ENCODE measurements at regions not wholly inside any gene's neighbourhood (a gene's known extent, or its start where the extent isn't known, plus 50 kb on each side); places are given as distances from the start of the nearest gene placed in this dataset.

DNA sequence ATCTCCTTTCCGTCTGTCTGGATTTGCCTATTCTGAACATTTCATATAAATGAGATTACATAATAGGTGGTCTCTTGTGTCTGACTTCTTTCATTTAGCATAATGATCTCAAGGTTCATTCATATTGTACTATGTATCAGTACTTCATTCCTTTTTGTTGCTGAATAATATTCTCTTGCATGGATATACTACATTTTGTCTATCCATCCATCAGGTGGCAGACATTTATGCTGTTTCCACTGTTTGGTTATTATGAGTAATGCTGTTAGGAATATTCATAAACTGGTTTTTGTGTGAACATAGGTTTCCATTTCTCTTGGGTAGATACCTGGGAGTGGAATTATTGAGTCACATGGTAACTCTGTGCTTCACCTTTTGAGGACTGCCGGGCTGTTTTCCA, 148.2 kb upstream of the PMEPA1 start (continued):
- TF ChIP-seq, protein P1, sequence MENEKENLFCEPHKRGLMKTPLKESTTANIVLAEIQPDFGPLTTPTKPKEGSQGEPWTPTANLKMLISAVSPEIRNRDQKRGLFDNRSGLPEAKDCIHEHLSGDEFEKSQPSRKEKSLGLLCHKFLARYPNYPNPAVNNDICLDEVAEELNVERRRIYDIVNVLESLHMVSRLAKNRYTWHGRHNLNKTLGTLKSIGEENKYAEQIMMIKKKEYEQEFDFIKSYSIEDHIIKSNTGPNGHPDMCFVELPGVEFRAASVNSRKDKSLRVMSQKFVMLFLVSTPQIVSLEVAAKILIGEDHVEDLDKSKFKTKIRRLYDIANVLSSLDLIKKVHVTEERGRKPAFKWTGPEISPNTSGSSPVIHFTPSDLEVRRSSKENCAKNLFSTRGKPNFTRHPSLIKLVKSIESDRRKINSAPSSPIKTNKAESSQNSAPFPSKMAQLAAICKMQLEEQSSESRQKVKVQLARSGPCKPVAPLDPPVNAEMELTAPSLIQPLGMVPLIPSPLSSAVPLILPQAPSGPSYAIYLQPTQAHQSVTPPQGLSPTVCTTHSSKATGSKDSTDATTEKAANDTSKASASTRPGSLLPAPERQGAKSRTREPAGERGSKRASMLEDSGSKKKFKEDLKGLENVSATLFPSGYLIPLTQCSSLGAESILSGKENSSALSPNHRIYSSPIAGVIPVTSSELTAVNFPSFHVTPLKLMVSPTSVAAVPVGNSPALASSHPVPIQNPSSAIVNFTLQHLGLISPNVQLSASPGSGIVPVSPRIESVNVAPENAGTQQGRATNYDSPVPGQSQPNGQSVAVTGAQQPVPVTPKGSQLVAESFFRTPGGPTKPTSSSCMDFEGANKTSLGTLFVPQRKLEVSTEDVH (IDR thresholded peaks at IDR 0.05; ENCODE audit: low read depth, partially characterized antibody), result no peak

DNA sequence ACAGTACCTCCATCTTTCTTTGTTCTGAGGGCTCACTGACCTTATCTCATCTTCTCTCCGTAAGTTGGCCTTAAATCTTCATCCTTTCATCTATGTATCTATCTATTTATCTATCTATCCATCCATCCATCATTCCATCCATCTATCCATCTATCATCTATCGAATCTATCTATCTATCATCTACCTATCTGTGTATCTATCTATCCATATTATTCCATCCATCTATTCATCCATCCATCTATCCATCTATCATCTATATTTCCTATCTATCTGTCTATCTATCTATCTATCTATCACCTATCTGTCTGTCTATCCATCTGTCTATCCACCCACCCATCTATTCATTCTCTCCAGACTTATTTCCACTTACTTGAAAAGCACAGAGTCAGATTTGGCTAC, 147.3 kb upstream of the PMEPA1 start:
- FAIRE-seq (no peak), DNase-seq (ENCODE audit: low read depth, low spot score) (no peak), ATAC-seq (no peak)
- POLR2A ChIA-PET, result no interaction called here
- RAD21 ChIA-PET (ENCODE audit: unreplicated experiment), result interaction anchor here (0.9 kb wide), 1 partner anchor 176 kb away, joined by 3 read pairs; no protein-coding TSS in a partner anchor
- H3K27me3 ChIP-seq (replicated peaks in 1 of 2; ENCODE audit: control insufficient read depth in 2 of 2, insufficient read depth in 2 of 2, low read length in 1 of 2), result no peaks in the 10 kb centered on the region; a peak in 2 of 4 replicates
- H3K9me3 ChIP-seq (replicated peaks; ENCODE audit: control insufficient read depth, insufficient read depth, low read length), result no peaks in the 10 kb centered on the region
- in situ Hi-C loops (cut with MboI) (no loop called here), intact Hi-C loops (cut with micrococcal nuclease; ENCODE audit: unreplicated experiment) (no loop called here)
- no TSS peak for BruUV-seq (replicated peaks)
- no peaks in the 10 kb centered on the region for H3K4me1 ChIP-seq (ENCODE audit: control insufficient read depth, insufficient read depth, low read length)
- H3K27ac ChIP-seq (ENCODE audit: control insufficient read depth, insufficient read depth), result no peak overlapping the region
- SMC1A ChIA-PET (ENCODE audit: uncharacterized antibody, unreplicated experiment), result no interaction called here
- no peak overlapping the region for H3K4me2 ChIP-seq (ENCODE audit: control insufficient read depth, insufficient read depth)
- 18% methylated on average over 2 of the region's 2 CpGs for WGBS (ENCODE audit: insufficient coverage, insufficient replicate concordance, low lambda C conversion rate, missing lambda C conversion rate)
- no peaks in the 10 kb centered on the region for H3K36me3 ChIP-seq (ENCODE audit: control insufficient read depth in 2 of 2, insufficient read depth in 2 of 2, low read length in 1 of 2)
- no peak overlapping the region for H3K9ac ChIP-seq (ENCODE audit: control insufficient read depth, insufficient read depth, low read length)
- no peaks in the 10 kb centered on the region for H4K20me1 ChIP-seq (ENCODE audit: control insufficient read depth, insufficient read depth)
- CTCF ChIA-PET, result interaction anchor here (0.9 kb wide), 1 partner anchor 203 kb away, joined by 3 read pairs; no protein-coding TSS in a partner anchor
- no peak overlapping the region for H2AFZ ChIP-seq (ENCODE audit: control insufficient read depth, low read depth, low read length)
- H3K79me2 ChIP-seq (ENCODE audit: control insufficient read depth, insufficient read depth, low read length), result no peaks in the 10 kb centered on the region
- no peak overlapping the region for H3K4me3 ChIP-seq
- no peak for TF ChIP-seq SRF (IDR thresholded peaks at IDR 0.05; ENCODE audit: low read depth in 2 of 2, low read length in 2 of 2)
- TF ChIP-seq ZZZ3 (IDR thresholded peaks at IDR 0.05; ENCODE audit: control insufficient read depth, insufficient read length, low read depth), result no peak
- no peak for TF ChIP-seq CHD4 (IDR thresholded peaks at IDR 0.05)
- TF ChIP-seq MEF2B (IDR thresholded peaks at IDR 0.05; ENCODE audit: partially characterized antibody, poor library complexity, severe bottlenecking), result no peak
- no peak for TF ChIP-seq ZNF384 (IDR thresholded peaks at IDR 0.05; ENCODE audit: borderline replicate concordance, low read depth, low read length)
- TF ChIP-seq, protein P2, sequence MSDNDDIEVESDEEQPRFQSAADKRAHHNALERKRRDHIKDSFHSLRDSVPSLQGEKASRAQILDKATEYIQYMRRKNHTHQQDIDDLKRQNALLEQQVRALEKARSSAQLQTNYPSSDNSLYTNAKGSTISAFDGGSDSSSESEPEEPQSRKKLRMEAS (IDR thresholded peaks at IDR 0.05; ENCODE audit: low read depth, low read length), result no peak
- no peak for TF ChIP-seq POLR2AphosphoS5 (IDR thresholded peaks at IDR 0.05; ENCODE audit: low read length)
- TF ChIP-seq, protein P3, sequence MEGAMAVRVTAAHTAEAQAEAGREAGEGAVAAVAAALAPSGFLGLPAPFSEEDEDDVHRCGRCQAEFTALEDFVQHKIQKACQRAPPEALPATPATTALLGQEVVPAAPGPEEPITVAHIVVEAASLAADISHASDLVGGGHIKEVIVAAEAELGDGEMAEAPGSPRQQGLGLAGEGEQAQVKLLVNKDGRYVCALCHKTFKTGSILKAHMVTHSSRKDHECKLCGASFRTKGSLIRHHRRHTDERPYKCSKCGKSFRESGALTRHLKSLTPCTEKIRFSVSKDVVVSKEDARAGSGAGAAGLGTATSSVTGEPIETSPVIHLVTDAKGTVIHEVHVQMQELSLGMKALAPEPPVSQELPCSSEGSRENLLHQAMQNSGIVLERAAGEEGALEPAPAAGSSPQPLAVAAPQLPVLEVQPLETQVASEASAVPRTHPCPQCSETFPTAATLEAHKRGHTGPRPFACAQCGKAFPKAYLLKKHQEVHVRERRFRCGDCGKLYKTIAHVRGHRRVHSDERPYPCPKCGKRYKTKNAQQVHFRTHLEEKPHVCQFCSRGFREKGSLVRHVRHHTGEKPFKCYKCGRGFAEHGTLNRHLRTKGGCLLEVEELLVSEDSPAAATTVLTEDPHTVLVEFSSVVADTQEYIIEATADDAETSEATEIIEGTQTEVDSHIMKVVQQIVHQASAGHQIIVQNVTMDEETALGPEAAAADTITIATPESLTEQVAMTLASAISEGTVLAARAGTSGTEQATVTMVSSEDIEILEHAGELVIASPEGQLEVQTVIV (IDR thresholded peaks at IDR 0.05; ENCODE audit: borderline replicate concordance, partially characterized antibody), result no peak
- TF ChIP-seq, protein P4, sequence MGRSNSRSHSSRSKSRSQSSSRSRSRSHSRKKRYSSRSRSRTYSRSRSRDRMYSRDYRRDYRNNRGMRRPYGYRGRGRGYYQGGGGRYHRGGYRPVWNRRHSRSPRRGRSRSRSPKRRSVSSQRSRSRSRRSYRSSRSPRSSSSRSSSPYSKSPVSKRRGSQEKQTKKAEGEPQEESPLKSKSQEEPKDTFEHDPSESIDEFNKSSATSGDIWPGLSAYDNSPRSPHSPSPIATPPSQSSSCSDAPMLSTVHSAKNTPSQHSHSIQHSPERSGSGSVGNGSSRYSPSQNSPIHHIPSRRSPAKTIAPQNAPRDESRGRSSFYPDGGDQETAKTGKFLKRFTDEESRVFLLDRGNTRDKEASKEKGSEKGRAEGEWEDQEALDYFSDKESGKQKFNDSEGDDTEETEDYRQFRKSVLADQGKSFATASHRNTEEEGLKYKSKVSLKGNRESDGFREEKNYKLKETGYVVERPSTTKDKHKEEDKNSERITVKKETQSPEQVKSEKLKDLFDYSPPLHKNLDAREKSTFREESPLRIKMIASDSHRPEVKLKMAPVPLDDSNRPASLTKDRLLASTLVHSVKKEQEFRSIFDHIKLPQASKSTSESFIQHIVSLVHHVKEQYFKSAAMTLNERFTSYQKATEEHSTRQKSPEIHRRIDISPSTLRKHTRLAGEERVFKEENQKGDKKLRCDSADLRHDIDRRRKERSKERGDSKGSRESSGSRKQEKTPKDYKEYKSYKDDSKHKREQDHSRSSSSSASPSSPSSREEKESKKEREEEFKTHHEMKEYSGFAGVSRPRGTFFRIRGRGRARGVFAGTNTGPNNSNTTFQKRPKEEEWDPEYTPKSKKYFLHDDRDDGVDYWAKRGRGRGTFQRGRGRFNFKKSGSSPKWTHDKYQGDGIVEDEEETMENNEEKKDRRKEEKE (IDR thresholded peaks at IDR 0.05), result no peak
- no peak for TF ChIP-seq EP300 (IDR thresholded peaks at IDR 0.05; ENCODE audit: borderline replicate concordance in 1 of 2, control insufficient read depth in 1 of 2, low read depth in 2 of 2, low read length in 2 of 2)
- TF ChIP-seq TBL1XR1 (IDR thresholded peaks at IDR 0.05; ENCODE audit: low read depth, low read length), result no peak
- no peak for TF ChIP-seq BCL11A (IDR thresholded peaks at IDR 0.05; ENCODE audit: low read depth, low read length)
- TF ChIP-seq SUZ12 (IDR thresholded peaks at IDR 0.05; ENCODE audit: unreplicated experiment), result no peak
- no peak for TF ChIP-seq JUND (IDR thresholded peaks at IDR 0.05; ENCODE audit: low read depth, low read length)

All from GM12878 (cell line).